ENCODE measurements at regions not wholly inside any gene's neighbourhood (a gene's known extent, or its start where the extent isn't known, plus 50 kb on each side); places are given as distances from the start of the nearest gene placed in this dataset.

- no peak for FAIRE-seq
- DNase-seq (ENCODE audit: insufficient read length), result no peak
These were observed 379.9 kb downstream of the PDGFC start for GRCh38 chr4:156591679-156592078.

GRCh38 chr4:156584100-156584499 lies 387.5 kb downstream of the PDGFC start:
- FAIRE-seq (no peak), DNase-seq (ENCODE audit: insufficient read length) (no peak)
- TF ChIP-seq POLR2AphosphoS5 (IDR thresholded peaks at IDR 0.05; ENCODE audit: low read depth, low read length), result no peak
- TF ChIP-seq TAF1 (IDR thresholded peaks at IDR 0.05; ENCODE audit: borderline replicate concordance, low read depth, low read length), result no peak
- TF ChIP-seq POLR2A (IDR thresholded peaks at IDR 0.05; ENCODE audit: low read depth, low read length), result no peak

More at GRCh38 chr4:156591679-156592078, 379.9 kb downstream of the PDGFC start:
- TF ChIP-seq POLR2AphosphoS5 (IDR thresholded peaks at IDR 0.05; ENCODE audit: low read depth, low read length) (no peak), POLR2A (IDR thresholded peaks at IDR 0.05; ENCODE audit: low read depth, low read length) (no peak), TAF1 (IDR thresholded peaks at IDR 0.05; ENCODE audit: borderline replicate concordance, low read depth, low read length) (no peak)

- no peak for FAIRE-seq
- DNase-seq (ENCODE audit: insufficient read length), result no peak
- TF ChIP-seq TAF1 (IDR thresholded peaks at IDR 0.05; ENCODE audit: borderline replicate concordance, low read depth, low read length) (no peak), POLR2AphosphoS5 (IDR thresholded peaks at IDR 0.05; ENCODE audit: low read depth, low read length) (no peak), POLR2A (IDR thresholded peaks at IDR 0.05; ENCODE audit: low read depth, low read length) (no peak)
These were observed 388.3 kb downstream of the PDGFC start for GRCh38 chr4:156583265-156583664.

GRCh38 chr4:156581282-156582063 lies 390.1 kb downstream of the PDGFC start:
- TF ChIP-seq POLR2A (IDR thresholded peaks at IDR 0.05; ENCODE audit: low read depth, low read length), result no peak
- TF ChIP-seq TAF1 (IDR thresholded peaks at IDR 0.05; ENCODE audit: borderline replicate concordance, low read depth, low read length), result no peak
- TF ChIP-seq POLR2AphosphoS5 (IDR thresholded peaks at IDR 0.05; ENCODE audit: low read depth, low read length), result no peak
- FAIRE-seq (no peak), DNase-seq (ENCODE audit: insufficient read length) (no peak)

- TF ChIP-seq POLR2AphosphoS5 (IDR thresholded peaks at IDR 0.05; ENCODE audit: low read depth, low read length) (no peak), TAF1 (IDR thresholded peaks at IDR 0.05; ENCODE audit: borderline replicate concordance, low read depth, low read length) (no peak), POLR2A (IDR thresholded peaks at IDR 0.05; ENCODE audit: low read depth, low read length) (no peak)
- FAIRE-seq (no peak), DNase-seq (ENCODE audit: insufficient read length) (no peak)
These were observed 392.9 kb downstream of the PDGFC start for GRCh38 chr4:156578713-156579112.

GRCh38 chr4:156578005-156578404 lies 393.6 kb downstream of the PDGFC start:
- DNase-seq (ENCODE audit: insufficient read length) (no peak), FAIRE-seq (no peak)
- TF ChIP-seq POLR2A (IDR thresholded peaks at IDR 0.05; ENCODE audit: low read depth, low read length) (no peak), POLR2AphosphoS5 (IDR thresholded peaks at IDR 0.05; ENCODE audit: low read depth, low read length) (no peak), TAF1 (IDR thresholded peaks at IDR 0.05; ENCODE audit: borderline replicate concordance, low read depth, low read length) (no peak)

- no peak for TF ChIP-seq POLR2AphosphoS5 (IDR thresholded peaks at IDR 0.05; ENCODE audit: low read depth, low read length)
- TF ChIP-seq POLR2A (IDR thresholded peaks at IDR 0.05; ENCODE audit: low read depth, low read length), result no peak
- TF ChIP-seq TAF1 (IDR thresholded peaks at IDR 0.05; ENCODE audit: borderline replicate concordance, low read depth, low read length), result no peak
- FAIRE-seq (no peak), DNase-seq (ENCODE audit: insufficient read length) (no peak)
These were observed 394.7 kb downstream of the PDGFC start for GRCh38 chr4:156576946-156577345.

- DNase-seq (ENCODE audit: insufficient read length) (no peak), FAIRE-seq (no peak)
- TF ChIP-seq TAF1 (IDR thresholded peaks at IDR 0.05; ENCODE audit: borderline replicate concordance, low read depth, low read length) (no peak), POLR2AphosphoS5 (IDR thresholded peaks at IDR 0.05; ENCODE audit: low read depth, low read length) (no peak), POLR2A (IDR thresholded peaks at IDR 0.05; ENCODE audit: low read depth, low read length) (no peak)
These were observed 396.0 kb downstream of the PDGFC start for GRCh38 chr4:156575430-156576073.

GRCh38 chr4:156571146-156571545 lies 400.5 kb downstream of the PDGFC start:
- FAIRE-seq (no peak), DNase-seq (ENCODE audit: insufficient read length) (no peak)

GRCh38 chr4:156569535-156569934 lies 402.1 kb downstream of the PDGFC start:
- no peak for DNase-seq (ENCODE audit: insufficient read length)
- TF ChIP-seq POLR2AphosphoS5 (IDR thresholded peaks at IDR 0.05; ENCODE audit: low read depth, low read length) (no peak), TAF1 (IDR thresholded peaks at IDR 0.05; ENCODE audit: borderline replicate concordance, low read depth, low read length) (no peak), POLR2A (IDR thresholded peaks at IDR 0.05; ENCODE audit: low read depth, low read length) (no peak)
- FAIRE-seq, result no peak

More at GRCh38 chr4:156571146-156571545, 400.5 kb downstream of the PDGFC start:
- TF ChIP-seq POLR2A (IDR thresholded peaks at IDR 0.05; ENCODE audit: low read depth, low read length) (no peak), TAF1 (IDR thresholded peaks at IDR 0.05; ENCODE audit: borderline replicate concordance, low read depth, low read length) (no peak), POLR2AphosphoS5 (IDR thresholded peaks at IDR 0.05; ENCODE audit: low read depth, low read length) (no peak)

- TF ChIP-seq POLR2A (IDR thresholded peaks at IDR 0.05; ENCODE audit: low read depth, low read length) (no peak), POLR2AphosphoS5 (IDR thresholded peaks at IDR 0.05; ENCODE audit: low read depth, low read length) (no peak), TAF1 (IDR thresholded peaks at IDR 0.05; ENCODE audit: borderline replicate concordance, low read depth, low read length) (no peak)
- DNase-seq (ENCODE audit: insufficient read length) (no peak), FAIRE-seq (no peak)
These were observed 403.1 kb downstream of the PDGFC start for GRCh38 chr4:156568484-156568883.

GRCh38 chr4:156568041-156568440 lies 403.6 kb downstream of the PDGFC start:
- DNase-seq (ENCODE audit: insufficient read length), result no peak

More at GRCh38 chr4:156568041-156568440, 403.6 kb downstream of the PDGFC start:
- TF ChIP-seq TAF1 (IDR thresholded peaks at IDR 0.05; ENCODE audit: borderline replicate concordance, low read depth, low read length) (no peak), POLR2A (IDR thresholded peaks at IDR 0.05; ENCODE audit: low read depth, low read length) (no peak), POLR2AphosphoS5 (IDR thresholded peaks at IDR 0.05; ENCODE audit: low read depth, low read length) (no peak)
- no peak for FAIRE-seq
